Common myeloid progenitor, CD34-positive (primary cell): ENCODE measurements at regions not wholly inside any gene's neighbourhood (a gene's known extent, or its start where the extent isn't known, plus 50 kb on each side); places are given as distances from the start of the nearest gene placed in this dataset.
A peak's percentile ranks its signal among the peaks of the same experiment; 100 is the strongest.

Source experiments
- CTCF ChIA-PET: fragments of 350-600 bp; sonication (Branson Sonifier 250); formaldehyde crosslinking; loops from one replicate; lab custom pipeline; 2021; ENCODE audit warnings: antibody characterized with exemption; lab: Charles Lee
- POLR2A ChIA-PET: fragments of 350-600 bp; sonication (Branson Sonifier 250); formaldehyde crosslinking; loops from one replicate; lab custom pipeline; 2021; ENCODE audit warnings: antibody characterized with exemption; lab: Charles Lee
- DNase-seq, 3 donors: peaks; one replicate each; pipeline versions ENCODE4 v3.0.0 to v3.0.0-alpha.2; 2013
- H3K27ac ChIP-seq, 2 experiments: 1 replicate in 1 of 2; 2 replicates in 1 of 2; pipeline ENCODE4 v1.7.0; 2013; ENCODE audit warnings: inconsistent platforms in 2 of 2, low read length in 2 of 2, mild to moderate bottlenecking in 2 of 2, low read depth in 1 of 2, moderate library complexity in 1 of 2; ENCODE audit not compliant: severe bottlenecking in 2 of 2, insufficient read depth in 1 of 2, poor library complexity in 1 of 2
- H3K27me3 ChIP-seq, 5 experiments: replicated peaks in 2 of 5; 1 replicate in 3 of 5; 2 replicates in 2 of 5; pipeline versions ENCODE4 v1.6.1 to v1.7.0; 2013; ENCODE audit warnings: low read length in 4 of 5, mild to moderate bottlenecking in 2 of 5, moderate library complexity in 2 of 5, inconsistent platforms in 1 of 5; ENCODE audit not compliant: insufficient read depth in 5 of 5, control insufficient read depth in 4 of 5
- H3K36me3 ChIP-seq, 4 experiments: 1 replicate in 2 of 4; 2 replicates in 2 of 4; pipeline versions ENCODE4 v1.6.1 to v1.7.0; 2013; ENCODE audit warnings: low read length in 3 of 4, control low read depth in 1 of 4, mild to moderate bottlenecking in 1 of 4; ENCODE audit not compliant: control insufficient read depth in 4 of 4, insufficient read depth in 4 of 4
- H3K4me1 ChIP-seq, 4 experiments: 1 replicate in 3 of 4; 2 replicates in 1 of 4; pipeline versions ENCODE4 v1.6.1 to v1.7.1; 2013; ENCODE audit warnings: low read length in 3 of 4, mild to moderate bottlenecking in 3 of 4, control low read depth in 1 of 4, inconsistent platforms in 1 of 4, moderate library complexity in 1 of 4; ENCODE audit not compliant: control insufficient read depth in 4 of 4, insufficient read depth in 4 of 4; ENCODE audit errors: control extremely low read depth in 1 of 4
- H3K4me3 ChIP-seq, 7 experiments: 1 replicate in 4 of 7; 2 replicates in 3 of 7; pipeline versions ENCODE4 v1.5.1 to v1.7.0; 2013; ENCODE audit warnings: mild to moderate bottlenecking in 7 of 7, low read length in 6 of 7, moderate library complexity in 6 of 7, inconsistent platforms in 2 of 7, low read depth in 2 of 7, control low read depth in 1 of 7; ENCODE audit not compliant: insufficient read depth in 4 of 7, control insufficient read depth in 1 of 7; ENCODE audit errors: extremely low read depth in 1 of 7
- H3K9me3 ChIP-seq, 5 experiments: 1 replicate in 4 of 5; 2 replicates in 1 of 5; pipeline versions ENCODE4 v1.6.1 to v1.7.1; 2013; ENCODE audit warnings: low read length in 4 of 5, mild to moderate bottlenecking in 2 of 5, inconsistent platforms in 1 of 5, low read depth in 1 of 5, moderate library complexity in 1 of 5; ENCODE audit not compliant: control insufficient read depth in 4 of 5, insufficient read depth in 2 of 5; ENCODE audit errors: control extremely low read depth in 1 of 5
- WGBS: methylation state at CpG from one replicate; pipeline ENCODE4 v1.1.5; 2013; ENCODE audit not compliant: insufficient coverage; 5-methylcytosine and 5-hydroxymethylcytosine counted together

DNA sequence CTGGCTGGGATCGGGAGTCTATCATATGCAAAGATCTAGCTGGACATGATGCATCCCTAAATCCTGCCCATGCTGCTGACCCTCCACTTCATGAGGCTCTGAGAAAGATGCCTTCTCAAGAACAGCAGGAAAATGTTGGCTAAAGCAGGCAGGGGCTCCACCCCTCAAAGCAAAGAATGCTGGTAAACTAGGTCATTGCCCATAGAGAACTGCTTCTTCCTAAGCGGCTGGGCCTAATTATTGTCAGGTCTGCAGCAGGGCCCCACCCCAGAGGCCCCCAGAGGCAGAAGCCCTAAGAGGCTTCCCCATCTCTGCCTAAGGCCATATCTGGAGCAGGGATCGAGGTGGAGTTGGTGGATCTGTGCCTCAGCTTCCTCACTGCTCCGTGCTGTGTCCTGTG is 447.4 kb upstream of the PROK2 start:
- POLR2A ChIA-PET, result no interaction called here
- 92% methylated on average over 3 of the region's 4 CpGs for WGBS
- Histone ChIP-seq H3K4me3 (no peak overlapping the region), H3K9me3 (peaks cover 0 to 2% (median 0%) of the 10 kb centered on the region in 5 experiments), H3K4me1 (peaks cover 0 to 14% (median 9%) of the 10 kb centered on the region in 4 experiments), H3K27ac (no peak overlapping the region), H3K27me3 (no peaks in the 10 kb centered on the region), H3K36me3 (no peaks in the 10 kb centered on the region)
- CTCF ChIA-PET, result interaction anchor here (1.1 kb wide), 1 partner anchor 22 kb away, joined by 3 read pairs; no protein-coding TSS in a partner anchor
- DNase-seq, result no peak

DNA sequence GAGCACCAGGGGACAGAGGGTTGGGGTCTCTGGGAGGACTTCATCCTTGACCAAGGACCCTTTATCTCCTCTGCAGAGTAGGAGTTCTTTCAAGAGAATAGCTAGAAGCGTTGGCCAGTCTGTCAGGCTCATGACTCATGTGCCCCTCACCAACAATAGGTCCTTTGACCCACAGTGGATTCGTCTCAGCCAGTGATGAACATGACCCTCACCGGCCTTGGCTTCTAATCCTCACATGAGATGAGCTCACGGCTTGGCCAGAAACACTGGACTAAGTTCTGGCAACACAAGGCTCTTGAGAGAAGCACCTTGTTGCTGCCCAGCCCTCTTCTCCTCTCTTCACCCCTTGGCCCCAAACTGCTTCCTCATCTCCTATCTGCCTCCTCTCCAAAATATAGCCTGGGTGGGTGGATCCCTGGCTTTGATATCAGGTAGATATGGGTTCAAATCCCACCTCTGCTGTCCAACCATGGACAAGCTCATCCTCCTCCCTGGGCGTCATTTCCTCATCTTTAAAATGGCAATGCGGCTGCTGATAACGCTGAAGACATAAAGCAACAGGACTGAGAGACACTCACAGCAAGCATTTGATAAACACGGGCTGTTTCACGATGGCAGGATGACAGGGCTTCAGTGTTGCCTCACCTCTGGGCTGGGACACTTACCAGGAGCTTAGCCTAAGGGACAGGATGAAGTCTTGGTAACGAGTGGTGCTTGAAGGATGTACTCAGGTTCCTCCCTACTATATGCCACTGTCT is 446.7 kb upstream of the PROK2 start:
- Histone ChIP-seq H3K4me3 (no peak overlapping the region), H3K27ac (no peak overlapping the region), H3K9me3 (peaks cover 0 to 2% (median under 1%) of the 10 kb centered on the region in 5 experiments), H3K27me3 (no peaks in the 10 kb centered on the region), H3K36me3 (no peaks in the 10 kb centered on the region), H3K4me1 (peaks cover 0 to 14% (median 12%) of the 10 kb centered on the region in 4 experiments)
- no peak for DNase-seq
- CTCF ChIA-PET, result interaction anchor here (1.1 kb wide), 1 partner anchor 21 kb away, joined by 3 read pairs; no protein-coding TSS in a partner anchor
- POLR2A ChIA-PET, result no interaction called here
- 94% methylated on average over 9 of the region's 10 CpGs for WGBS

DNA sequence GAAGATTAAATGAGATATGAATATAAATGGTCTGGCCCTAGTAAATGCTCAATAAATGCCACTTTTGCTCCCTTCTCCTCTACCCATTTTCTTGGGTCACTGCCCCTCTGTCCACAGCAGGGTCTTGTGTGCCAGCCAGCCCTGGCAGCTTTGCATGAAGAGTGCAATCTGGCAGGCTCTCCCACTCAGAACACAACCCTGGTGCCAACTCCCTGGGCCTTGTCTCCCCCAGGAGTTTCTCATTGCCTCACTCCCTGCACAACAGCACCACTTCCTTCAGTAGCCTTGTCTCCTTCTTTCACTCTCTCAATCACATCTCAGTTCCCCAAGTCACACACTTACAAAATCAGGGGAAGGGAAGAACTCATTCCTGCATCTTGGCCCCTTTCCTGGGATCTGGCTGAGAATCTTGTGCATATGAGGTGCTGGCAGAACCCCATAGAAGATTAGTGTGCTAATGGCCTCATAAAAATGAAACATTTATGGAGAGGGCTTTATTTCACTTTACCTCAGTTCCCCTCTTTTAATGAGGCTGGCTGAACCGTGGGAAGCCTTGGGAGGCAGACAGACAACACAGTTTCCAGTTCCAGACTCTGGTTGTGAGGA is 445.9 kb upstream of the PROK2 start:
- ChIA-PET POLR2A (no interaction called here), CTCF (interaction anchor here (1.1 kb wide), 1 partner anchor 20 kb away, joined by 3 read pairs; no protein-coding TSS in a partner anchor)
- H3K36me3 ChIP-seq, result no peaks in the 10 kb centered on the region
- WGBS, result 80% methylated on average over 1 of the region's 1 CpG
- H3K4me1 ChIP-seq, result peaks cover 0 to 14% (median 12%) of the 10 kb centered on the region in 4 experiments
- H3K4me3 ChIP-seq, result no peak overlapping the region
- no peaks in the 10 kb centered on the region for H3K27me3 ChIP-seq
- DNase-seq, result no peak
- H3K27ac ChIP-seq, result no peak overlapping the region
- H3K9me3 ChIP-seq, result peaks cover 0 to 9% (median 2%) of the 10 kb centered on the region in 5 experiments

DNA sequence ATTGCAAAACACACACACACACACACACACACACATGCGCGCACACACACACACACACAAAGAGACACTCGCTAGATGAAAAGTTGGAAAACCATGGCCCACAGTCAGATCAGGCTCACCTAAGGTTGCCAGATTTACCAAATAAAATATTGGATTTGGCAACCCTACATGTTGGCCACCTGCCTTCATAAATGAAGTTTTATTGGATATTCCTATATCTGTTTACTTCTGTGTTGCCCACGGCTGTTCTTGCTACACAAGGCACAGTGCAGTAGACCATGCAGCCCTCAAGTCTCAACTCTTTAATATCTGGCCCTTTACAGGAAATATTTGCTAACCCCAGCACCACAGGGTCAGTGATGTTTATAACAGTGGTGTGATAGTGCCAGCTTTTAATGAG is 445.0 kb upstream of the PROK2 start:
- no peak for DNase-seq
- Histone ChIP-seq H3K4me1 (peaks cover 0 to 14% (median 12%) of the 10 kb centered on the region in 4 experiments), H3K27ac (no peak overlapping the region), H3K36me3 (no peaks in the 10 kb centered on the region), H3K9me3 (peaks cover 2 to 17% (median 7%) of the 10 kb centered on the region in 5 experiments), H3K27me3 (no peaks in the 10 kb centered on the region), H3K4me3 (no peak overlapping the region)
- CTCF ChIA-PET, result no interaction called here
- WGBS, result 100% methylated on average over 1 of the region's 4 CpGs
- POLR2A ChIA-PET, result no interaction called here

DNA sequence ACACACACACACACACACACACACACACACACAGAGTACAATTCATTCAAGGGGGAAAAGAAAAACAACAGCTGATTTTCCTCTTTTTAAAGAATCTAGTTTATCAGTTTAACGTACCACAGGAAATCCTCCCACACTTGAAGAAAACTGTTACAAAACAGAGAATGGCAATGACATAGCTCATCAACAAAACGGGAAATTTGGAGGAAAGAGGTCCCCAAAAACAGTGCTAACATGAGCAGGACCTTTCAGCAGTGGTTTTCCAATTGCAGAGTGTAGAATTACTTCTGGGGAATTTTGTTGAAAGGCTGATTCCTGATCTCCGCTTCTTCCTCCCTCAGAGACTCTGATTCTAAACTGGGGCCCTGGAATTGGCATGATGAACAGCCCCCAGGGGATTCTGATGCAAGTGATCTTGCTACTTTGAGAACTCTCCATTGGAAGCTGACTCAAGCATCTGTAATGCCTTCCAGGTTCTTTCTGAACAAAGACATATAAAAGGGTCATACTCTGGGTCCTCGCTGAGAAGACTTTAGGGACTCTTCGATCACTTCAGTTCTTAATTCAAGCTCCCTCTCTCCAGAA is 442.6 kb upstream of the PROK2 start:
- no peak overlapping the region for H3K4me3 ChIP-seq
- ChIA-PET CTCF (interaction anchor here (0.7 to 2.3 kb wide), 6 partner anchors 8 to 52 kb away, joined by 3 to 9 read pairs (median 3); no protein-coding TSS in a partner anchor), POLR2A (interaction anchor here (0.7 kb wide), 2 partner anchors 12 to 389 kb away, joined by 3 to 5 read pairs; no protein-coding TSS in a partner anchor)
- H3K27me3 ChIP-seq, result no peaks in the 10 kb centered on the region
- whole genome bisulfite sequencing, result 67% methylated on average over 3 of the region's 5 CpGs
- DNase-seq, result no peak
- peaks cover 7 to 26% (median 9%) of the 10 kb centered on the region in 5 experiments for H3K9me3 ChIP-seq
- no peak overlapping the region for H3K27ac ChIP-seq
- H3K4me1 ChIP-seq, result peaks cover 0 to 14% (median 12%) of the 10 kb centered on the region in 4 experiments
- H3K36me3 ChIP-seq, result no peaks in the 10 kb centered on the region

DNA sequence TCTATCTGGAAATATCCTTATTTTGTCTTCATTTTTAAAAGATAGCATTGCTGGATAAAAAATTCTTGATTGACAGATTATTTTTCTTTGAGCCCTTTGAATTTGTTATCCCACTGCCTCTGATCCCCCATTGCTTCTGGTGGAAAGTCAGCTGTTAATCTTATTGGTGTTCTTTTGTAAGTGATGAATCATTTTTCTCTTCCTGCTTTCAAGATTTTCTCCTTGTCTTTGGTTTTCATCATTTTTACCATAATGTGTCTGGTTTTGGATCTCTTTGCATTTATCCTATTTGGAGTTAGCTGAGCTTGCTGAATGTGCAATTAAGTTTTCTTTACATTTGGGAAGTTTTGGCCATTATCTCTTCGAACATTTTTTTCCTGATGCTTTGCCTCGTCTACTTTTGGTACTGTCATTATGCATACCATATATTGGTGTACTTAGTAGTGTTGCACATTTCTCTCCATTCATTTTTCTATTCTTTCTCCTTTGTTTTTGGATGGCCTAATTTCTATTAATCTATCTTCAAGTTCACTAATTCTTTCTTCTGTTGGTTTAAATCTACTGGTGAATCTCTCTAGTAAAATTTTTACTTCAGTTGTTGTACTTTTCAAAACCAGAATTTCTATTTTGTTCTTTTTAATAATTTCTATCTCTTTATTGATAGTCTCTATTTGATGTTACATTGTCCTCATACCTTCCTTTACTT is 440.0 kb upstream of the PROK2 start:
- no peak overlapping the region for H3K4me3 ChIP-seq
- H3K36me3 ChIP-seq, result no peaks in the 10 kb centered on the region
- no CpG with 5 or more reads among the region's 2 CpGs for WGBS
- DNase-seq, result peak; percentile 18 to 50 (median 27)
- H3K9me3 ChIP-seq, result peaks cover 7 to 26% (median 9%) of the 10 kb centered on the region in 5 experiments
- H3K27me3 ChIP-seq, result no peaks in the 10 kb centered on the region
- H3K27ac ChIP-seq, result no peak overlapping the region
- POLR2A ChIA-PET, result interaction anchor here (1.2 kb wide), 1 partner anchor 28 kb away, joined by 3 read pairs; no protein-coding TSS in a partner anchor
- peaks cover 0 to 12% (median 11%) of the 10 kb centered on the region in 4 experiments for H3K4me1 ChIP-seq
- CTCF ChIA-PET, result interaction anchor here (1.7 kb wide), 1 partner anchor 9 kb away, joined by 3 read pairs; no protein-coding TSS in a partner anchor
